HepG2 (cell line): ENCODE measurements at regions not wholly inside any gene's neighbourhood (a gene's known extent, or its start where the extent isn't known, plus 50 kb on each side); places are given as distances from the start of the nearest gene placed in this dataset.

Experiments used
- FOXA1 ChIP-seq, 2 experiments: fragments of 450-650 bp in 1 of 2; sonication (generic) in 1 of 2; formaldehyde crosslinking in 1 of 2; IDR thresholded peaks; 2 replicates each; pipeline versions ENCODE4 v1.4.0 to v1.6.1; 2016 to 2020; ENCODE audit warnings: missing genetic modification reagents in 1 of 2
- IRF2 ChIP-seq: IDR thresholded peaks from 2 replicates; pipeline ENCODE4 v1.6.1; 2018; ENCODE audit warnings: missing genetic modification reagents, missing compliant biosample characterization
- MAX ChIP-seq: IDR thresholded peaks from 2 replicates; pipeline ENCODE4 v1.6.1; 2012; ENCODE audit warnings: inconsistent platforms
- PAWR ChIP-seq: sonication (generic); formaldehyde crosslinking; IDR thresholded peaks from 2 replicates; pipeline ENCODE4 v1.4.0; 2020; ENCODE audit warnings: missing genetic modification reagents, mild to moderate bottlenecking, borderline replicate concordance
- SMYD3 ChIP-seq: sonication (generic); formaldehyde crosslinking; IDR thresholded peaks from 2 replicates; pipeline ENCODE4 v1.8.1; 2023; ENCODE audit warnings: mild to moderate bottlenecking, missing genetic modification reagents
- SNAPC5 ChIP-seq: sonication (generic); formaldehyde crosslinking; IDR thresholded peaks from 2 replicates; pipeline ENCODE4 v1.8.1; 2023; ENCODE audit warnings: mild to moderate bottlenecking, missing genetic modification reagents, borderline replicate concordance
- ZBTB37 ChIP-seq: sonication (generic); formaldehyde crosslinking; IDR thresholded peaks from 2 replicates; pipeline ENCODE4 v1.4.0; 2020; ENCODE audit warnings: mild to moderate bottlenecking, missing genetic modification reagents
- ZC3H4 ChIP-seq: sonication (generic); formaldehyde crosslinking; IDR thresholded peaks from 2 replicates; pipeline ENCODE4 v1.4.0; 2020; ENCODE audit warnings: missing genetic modification reagents, borderline replicate concordance
- ZFAT ChIP-seq: sonication (generic); formaldehyde crosslinking; conservative IDR thresholded peaks from 2 replicates; pipeline ENCODE4 v1.8.1; 2023; ENCODE audit warnings: missing genetic modification reagents, inconsistent platforms
- ZFP36 ChIP-seq: fragments of 150-350 bp; IDR thresholded peaks from 2 replicates; pipeline ENCODE4 v1.6.1; 2018; ENCODE audit warnings: borderline replicate concordance, low read length, low read depth; ENCODE audit not compliant: partially characterized antibody
- ZFP36L1 ChIP-seq: sonication (generic); formaldehyde crosslinking; IDR thresholded peaks from 2 replicates; pipeline ENCODE4 v1.8.0; 2022; ENCODE audit warnings: mild to moderate bottlenecking, missing genetic modification reagents, moderate library complexity
- ZIK1 ChIP-seq: sonication (generic); formaldehyde crosslinking; IDR thresholded peaks from 2 replicates; pipeline ENCODE4 v1.5.0; 2020; ENCODE audit warnings: mild to moderate bottlenecking, low read depth, missing genetic modification reagents, borderline replicate concordance
- ZMYM3 ChIP-seq: sonication (generic); formaldehyde crosslinking; IDR thresholded peaks from 2 replicates; pipeline ENCODE4 v1.5.1; 2020; ENCODE audit warnings: mild to moderate bottlenecking, missing genetic modification reagents
- ZNF136 ChIP-seq: sonication (generic); formaldehyde crosslinking; IDR thresholded peaks from 2 replicates; pipeline ENCODE4 v1.8.1; 2022; ENCODE audit warnings: low read depth, mild to moderate bottlenecking, moderate library complexity, missing genetic modification reagents
- ZNF225 ChIP-seq: sonication (generic); formaldehyde crosslinking; IDR thresholded peaks from 2 replicates; pipeline ENCODE4 v1.4.0; 2020; ENCODE audit warnings: mild to moderate bottlenecking, missing genetic modification reagents
- ZNF432 ChIP-seq: sonication (generic); formaldehyde crosslinking; IDR thresholded peaks from 2 replicates; pipeline ENCODE4 v1.5.0; 2020; ENCODE audit warnings: missing genetic modification reagents, mild to moderate bottlenecking, borderline replicate concordance
- ZNF468 ChIP-seq: sonication (generic); formaldehyde crosslinking; IDR thresholded peaks from 2 replicates; pipeline ENCODE4 v1.8.0; 2022; ENCODE audit warnings: mild to moderate bottlenecking, moderate library complexity, missing genetic modification reagents
- TF ChIP-seq, protein P1 (sequence below): sonication (generic); formaldehyde crosslinking; conservative IDR thresholded peaks from 2 replicates; pipeline ENCODE4 v1.4.0; 2020; ENCODE audit warnings: missing genetic modification reagents
- TF ChIP-seq, protein P2 (sequence below): sonication (generic); formaldehyde crosslinking; IDR thresholded peaks from 2 replicates; pipeline ENCODE4 v1.4.0; 2020; ENCODE audit warnings: missing genetic modification reagents; ENCODE audit errors: not compliant biosample characterization
- TF ChIP-seq, protein P3 (sequence below), 2 experiments: sonication (generic) in 1 of 2; formaldehyde crosslinking in 1 of 2; IDR thresholded peaks; 2 replicates each; pipeline versions ENCODE4 v1.4.0 to v1.6.1; 2016 to 2020; ENCODE audit warnings: borderline replicate concordance in 1 of 2, low read depth in 1 of 2, mild to moderate bottlenecking in 1 of 2, missing genetic modification reagents in 1 of 2

GRCh38 chr4:123505095-123506010 is 108.8 kb downstream of the SPRY1 start (continued):
- TF ChIP-seq ZC3H4 (CRISPR knock-in tag) (no peak), ZNF468 (no peak), ZMYM3 (CRISPR knock-in tag) (peak; percentile 90), PAWR (CRISPR knock-in tag) (no peak), IRF2 (CRISPR knock-in tag) (peak; percentile 80), ZNF432 (no peak), ZBTB37 (CRISPR knock-in tag) (0 out of 2 replicates have a peak, but pooled peaks have one; percentile 45), FOXA1 (IDR thresholded peaks at IDR 0.05) (peak; percentile 90), FOXA1 (CRISPR knock-in tag; IDR thresholded peaks at IDR 0.05) (peak; percentile 100), ZFP36 (no peak), ZNF136 (CRISPR knock-in tag) (no peak), SMYD3 (CRISPR knock-in tag) (no peak; the same call in 1 of the 2 replicates), SNAPC5 (CRISPR knock-in tag) (no peak), ZIK1 (CRISPR knock-in tag) (no peak), ZNF225 (peak; percentile 41; the same call in 1 of the 2 replicates), ZFAT (CRISPR knock-in tag) (no peak), MAX (peak; percentile 77), ZFP36L1 (CRISPR knock-in tag) (0 out of 2 replicates have a peak, but pooled peaks have one; percentile 51)
- TF ChIP-seq, protein P1, sequence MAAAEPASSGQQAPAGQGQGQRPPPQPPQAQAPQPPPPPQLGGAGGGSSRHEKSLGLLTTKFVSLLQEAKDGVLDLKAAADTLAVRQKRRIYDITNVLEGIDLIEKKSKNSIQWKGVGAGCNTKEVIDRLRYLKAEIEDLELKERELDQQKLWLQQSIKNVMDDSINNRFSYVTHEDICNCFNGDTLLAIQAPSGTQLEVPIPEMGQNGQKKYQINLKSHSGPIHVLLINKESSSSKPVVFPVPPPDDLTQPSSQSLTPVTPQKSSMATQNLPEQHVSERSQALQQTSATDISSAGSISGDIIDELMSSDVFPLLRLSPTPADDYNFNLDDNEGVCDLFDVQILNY, result 0 out of 2 replicates have a peak, but pooled peaks have one; percentile 39
- TF ChIP-seq, protein P2, sequence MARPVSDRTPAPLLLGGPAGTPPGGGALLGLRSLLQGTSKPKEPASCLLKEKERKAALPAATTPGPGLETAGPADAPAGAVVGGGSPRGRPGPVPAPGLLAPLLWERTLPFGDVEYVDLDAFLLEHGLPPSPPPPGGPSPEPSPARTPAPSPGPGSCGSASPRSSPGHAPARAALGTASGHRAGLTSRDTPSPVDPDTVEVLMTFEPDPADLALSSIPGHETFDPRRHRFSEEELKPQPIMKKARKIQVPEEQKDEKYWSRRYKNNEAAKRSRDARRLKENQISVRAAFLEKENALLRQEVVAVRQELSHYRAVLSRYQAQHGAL (CRISPR knock-in tag), result no peak
- TF ChIP-seq, protein P3, sequence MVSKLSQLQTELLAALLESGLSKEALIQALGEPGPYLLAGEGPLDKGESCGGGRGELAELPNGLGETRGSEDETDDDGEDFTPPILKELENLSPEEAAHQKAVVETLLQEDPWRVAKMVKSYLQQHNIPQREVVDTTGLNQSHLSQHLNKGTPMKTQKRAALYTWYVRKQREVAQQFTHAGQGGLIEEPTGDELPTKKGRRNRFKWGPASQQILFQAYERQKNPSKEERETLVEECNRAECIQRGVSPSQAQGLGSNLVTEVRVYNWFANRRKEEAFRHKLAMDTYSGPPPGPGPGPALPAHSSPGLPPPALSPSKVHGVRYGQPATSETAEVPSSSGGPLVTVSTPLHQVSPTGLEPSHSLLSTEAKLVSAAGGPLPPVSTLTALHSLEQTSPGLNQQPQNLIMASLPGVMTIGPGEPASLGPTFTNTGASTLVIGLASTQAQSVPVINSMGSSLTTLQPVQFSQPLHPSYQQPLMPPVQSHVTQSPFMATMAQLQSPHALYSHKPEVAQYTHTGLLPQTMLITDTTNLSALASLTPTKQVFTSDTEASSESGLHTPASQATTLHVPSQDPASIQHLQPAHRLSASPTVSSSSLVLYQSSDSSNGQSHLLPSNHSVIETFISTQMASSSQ (IDR thresholded peaks at IDR 0.05; ENCODE audit: low read depth), result peak; percentile 74; the same call in 1 of the 2 replicates
- TF ChIP-seq, protein P3 (CRISPR knock-in tag; IDR thresholded peaks at IDR 0.05; ENCODE audit: borderline replicate concordance), result peak; percentile 86; the same call in 1 of the 2 replicates
